ENCODE measurements at regions not wholly inside any gene's neighbourhood (a gene's known extent, or its start where the extent isn't known, plus 50 kb on each side); places are given as distances from the start of the nearest gene placed in this dataset.

DNA sequence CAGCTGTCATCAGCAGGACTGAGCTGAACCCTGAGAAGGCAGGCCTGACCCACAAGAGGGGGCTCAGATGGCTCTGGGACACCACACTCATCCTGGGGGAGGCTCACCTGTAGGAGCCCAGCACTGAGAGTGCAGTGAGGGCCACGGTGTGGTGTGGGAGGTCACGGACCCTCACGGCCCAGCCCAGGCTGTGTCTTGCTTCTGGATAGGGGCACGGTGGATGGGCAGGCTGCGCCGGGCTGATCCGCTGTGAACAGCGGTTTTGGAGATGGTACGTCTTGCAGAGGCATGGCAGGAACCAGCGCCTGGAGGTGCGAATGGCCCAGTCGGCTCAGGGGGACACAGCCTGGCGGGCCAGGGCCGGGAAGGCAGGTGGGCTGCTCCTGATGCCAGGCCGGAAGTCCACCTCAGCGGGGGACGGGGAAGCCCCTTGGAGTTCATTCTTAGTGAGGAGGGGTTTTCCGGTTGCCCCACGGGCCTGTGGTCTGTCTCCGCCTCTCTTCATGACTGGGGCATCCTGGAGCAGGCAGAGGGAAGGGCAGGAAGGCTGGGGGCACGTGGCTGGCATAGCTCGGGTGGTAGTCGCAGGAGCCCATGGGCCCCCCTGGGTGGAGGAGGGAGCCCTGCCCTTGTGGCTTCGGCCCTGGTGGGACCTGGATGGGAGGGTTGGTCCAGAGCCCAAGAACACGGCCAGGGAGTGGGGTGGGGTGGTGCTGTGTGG lies 112.5 kb downstream of the UNCX start:
- Mint-ChIP-seq H3K9me3 (no peaks in the 10 kb centered on the region), H3K4me1 (ENCODE audit: low read depth) (no peaks in the 10 kb centered on the region), H3K36me3 (no peaks in the 10 kb centered on the region), H3K4me3 (no peak overlapping the region), H3K27me3 (peaks cover 5% of the 10 kb centered on the region), H3K27ac (no peak overlapping the region)
- ChIA-PET CTCF (no interaction called here), POLR2A (no interaction called here)
- intact Hi-C loops (cut with micrococcal nuclease): no loop called here
- DNase-seq: no peak

DNA sequence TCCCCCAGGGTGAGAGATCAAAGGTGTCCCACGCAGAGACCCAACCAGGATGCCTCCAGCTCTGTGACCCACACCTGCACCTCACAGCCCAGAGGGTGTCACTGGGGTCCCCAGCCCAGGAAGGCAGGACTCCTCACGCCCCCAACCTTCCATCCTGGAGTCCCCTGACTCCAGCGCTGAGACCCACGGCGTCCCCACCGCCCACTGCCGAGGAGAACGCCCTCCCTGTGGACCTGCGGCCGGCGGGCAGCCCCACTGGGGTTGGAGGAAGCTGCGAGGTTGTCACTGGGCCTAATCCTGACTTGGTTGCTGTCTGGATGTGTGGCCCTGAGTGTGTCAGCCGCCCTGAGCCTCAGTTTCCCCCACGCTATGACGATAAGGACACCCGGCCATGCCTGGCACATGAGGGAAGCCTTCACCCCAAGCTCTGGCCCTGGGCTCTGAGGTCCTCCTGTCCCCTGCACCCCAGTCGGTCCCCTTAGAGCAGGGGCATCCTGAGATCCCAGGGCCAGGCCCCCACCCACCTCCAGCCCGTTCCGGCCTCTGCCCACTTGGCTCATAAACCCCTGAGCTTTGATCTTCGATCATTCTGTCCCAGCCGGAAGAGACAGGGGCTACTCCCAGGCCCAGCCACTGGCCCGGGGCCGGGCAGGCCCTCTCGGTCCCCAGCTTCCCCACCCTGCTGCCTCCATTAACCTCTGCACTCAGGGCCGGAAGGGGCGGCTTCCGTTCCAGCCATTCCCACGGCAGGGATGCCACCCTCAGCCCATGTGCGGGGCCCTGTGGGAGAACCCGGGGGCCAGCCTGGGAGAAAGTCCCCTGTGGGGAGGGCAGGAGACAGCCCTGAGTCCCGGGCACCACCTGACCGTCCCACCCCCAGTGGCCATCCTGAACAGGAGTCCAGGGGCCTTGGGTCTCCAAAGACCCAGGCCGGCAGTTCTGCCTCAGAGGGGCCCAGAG lies 113.2 kb downstream of the MICALL2 start:
- Mint-ChIP-seq H3K36me3 (no peaks in the 10 kb centered on the region), H3K9me3 (no peaks in the 10 kb centered on the region), H3K4me1 (ENCODE audit: low read depth) (no peaks in the 10 kb centered on the region), H3K27ac (no peak overlapping the region), H3K4me3 (no peak overlapping the region), H3K27me3 (peaks cover 6% of the 10 kb centered on the region)
- POLR2A ChIA-PET: no interaction called here
- CTCF ChIA-PET: no interaction called here
- intact Hi-C loops (cut with micrococcal nuclease): no loop called here
- no peak for DNase-seq

DNA sequence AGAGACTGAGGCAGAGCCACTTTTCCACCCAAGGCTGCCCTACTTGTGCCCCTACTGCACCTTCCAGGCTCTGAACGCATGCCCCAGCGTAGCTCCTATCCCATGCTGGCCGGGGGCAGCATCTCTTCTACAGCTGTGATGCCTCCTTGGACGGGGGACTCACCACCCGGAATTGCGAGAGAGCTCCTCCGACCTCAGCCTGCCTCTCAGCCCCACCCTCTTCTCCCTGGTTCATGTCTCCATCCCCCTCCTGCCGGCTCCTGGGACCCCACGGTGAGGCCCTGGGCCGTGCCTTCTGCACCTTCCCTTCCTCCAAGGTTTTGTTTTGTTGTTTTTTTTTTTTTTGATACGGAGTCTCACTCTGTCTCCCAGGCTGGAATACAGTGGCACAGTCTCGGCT lies 112.4 kb downstream of the MICALL2 start:
- ChIA-PET CTCF (no interaction called here), POLR2A (no interaction called here)
- Mint-ChIP-seq H3K36me3 (no peaks in the 10 kb centered on the region), H3K4me3 (no peak overlapping the region), H3K27me3 (peaks cover 6% of the 10 kb centered on the region), H3K4me1 (ENCODE audit: low read depth) (no peaks in the 10 kb centered on the region), H3K27ac (no peak overlapping the region), H3K9me3 (no peaks in the 10 kb centered on the region)
- DNase-seq: no peak
- intact Hi-C loops (cut with micrococcal nuclease): no loop called here

DNA sequence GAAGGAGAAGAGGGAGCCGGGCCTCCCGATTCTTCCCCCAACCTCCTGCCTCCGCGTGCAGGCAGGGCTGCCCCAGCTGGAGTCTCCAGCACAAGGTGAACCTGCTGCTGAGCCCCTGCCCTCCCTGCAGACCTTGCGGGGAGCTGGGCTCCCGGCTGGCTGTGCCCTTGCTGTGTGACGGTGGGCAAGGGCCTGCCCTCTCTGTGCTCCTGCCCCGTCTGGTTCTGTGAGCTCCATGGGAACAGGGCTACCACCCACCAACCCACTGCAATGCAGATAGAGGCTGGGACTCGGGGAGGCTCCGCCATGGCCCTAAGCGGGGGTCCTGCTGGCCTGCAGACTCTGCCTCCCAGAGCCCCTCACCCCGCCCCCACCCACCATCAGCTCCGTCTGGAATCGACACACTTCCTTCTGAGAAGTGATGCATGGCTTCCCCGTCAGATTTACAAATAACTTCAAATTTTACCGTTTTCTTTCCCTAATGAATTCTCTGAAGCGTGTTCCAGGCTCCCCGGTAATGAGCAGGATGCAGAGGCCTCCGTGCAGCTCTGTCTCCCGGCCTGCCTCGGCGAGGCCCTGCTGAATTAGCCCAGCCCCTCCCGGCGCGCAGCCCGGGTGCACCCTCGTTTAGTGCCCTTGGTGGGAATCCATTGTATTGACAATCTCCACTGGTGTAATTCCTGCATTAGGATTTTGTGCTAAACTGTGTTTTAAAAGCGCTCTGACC lies 111.0 kb downstream of the MICALL2 start:
- Mint-ChIP-seq H3K27ac (no peak overlapping the region), H3K27me3 (peaks cover 6% of the 10 kb centered on the region), H3K36me3 (no peaks in the 10 kb centered on the region), H3K4me1 (ENCODE audit: low read depth) (no peaks in the 10 kb centered on the region), H3K9me3 (no peaks in the 10 kb centered on the region), H3K4me3 (no peak overlapping the region)
- DNase-seq: no peak
- intact Hi-C loops (cut with micrococcal nuclease): no loop called here
- CTCF ChIA-PET: no interaction called here
- POLR2A ChIA-PET: no interaction called here

DNA sequence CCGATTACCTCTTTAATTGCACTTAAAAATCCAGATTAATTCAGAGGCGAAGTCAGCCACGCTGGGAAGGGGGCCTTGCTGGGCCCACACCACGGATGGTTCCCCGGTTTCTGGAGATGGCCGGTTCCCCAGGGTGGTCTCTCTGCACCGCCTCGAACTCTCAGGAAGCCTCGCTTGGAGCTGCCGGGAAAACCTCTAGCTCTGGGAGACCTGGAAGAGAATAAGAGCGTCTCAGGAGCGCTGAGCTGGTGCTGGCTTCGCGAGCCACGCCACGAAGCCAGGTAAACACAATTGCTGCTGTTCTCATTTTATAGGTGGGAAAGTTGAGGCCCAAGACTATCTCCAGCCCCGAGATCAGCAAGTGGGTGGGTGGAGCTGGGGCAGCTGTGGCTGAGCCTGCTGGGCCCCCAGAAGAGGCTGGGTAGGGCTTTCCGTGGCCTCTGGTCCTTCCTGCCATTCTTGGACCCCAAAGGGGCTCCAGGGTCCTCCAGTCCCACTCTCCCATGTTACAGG lies 110.4 kb downstream of the MICALL2 start:
- H3K36me3 Mint-ChIP-seq: no peaks in the 10 kb centered on the region
- CTCF ChIA-PET: no interaction called here
- H3K27ac Mint-ChIP-seq: no peak overlapping the region
- no peak overlapping the region for H3K4me3 Mint-ChIP-seq
- intact Hi-C loops (cut with micrococcal nuclease): no loop called here
- POLR2A ChIA-PET: no interaction called here
- H3K9me3 Mint-ChIP-seq: no peaks in the 10 kb centered on the region
- no peaks in the 10 kb centered on the region for H3K4me1 Mint-ChIP-seq (ENCODE audit: low read depth)
- DNase-seq: no peak
- H3K27me3 Mint-ChIP-seq: peaks cover 6% of the 10 kb centered on the region

DNA sequence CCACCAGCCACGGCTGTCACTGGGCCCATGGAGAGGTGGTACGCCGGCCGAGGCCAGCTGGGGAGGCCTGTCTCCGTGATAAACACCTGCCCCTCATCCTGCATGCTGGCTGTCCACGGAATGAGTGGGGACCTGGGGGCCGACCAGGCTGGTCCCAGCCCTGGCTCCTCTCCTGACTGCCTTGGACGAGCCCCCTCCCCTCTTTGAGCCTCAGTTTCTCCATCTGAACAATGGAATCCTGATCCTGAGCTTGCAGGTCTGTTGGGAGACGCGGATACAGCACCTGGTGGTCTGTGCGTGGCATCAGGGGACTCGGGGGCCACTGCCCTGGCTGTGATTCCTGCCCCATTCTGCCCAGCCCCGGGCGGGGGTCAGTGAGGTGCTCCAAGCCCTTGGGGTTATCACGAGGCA lies 109.9 kb downstream of the MICALL2 start:
- intact Hi-C loops (cut with micrococcal nuclease): no loop called here
- ChIA-PET POLR2A (no interaction called here), CTCF (no interaction called here)
- H3K36me3 Mint-ChIP-seq: no peaks in the 10 kb centered on the region
- H3K4me1 Mint-ChIP-seq (ENCODE audit: low read depth): no peaks in the 10 kb centered on the region
- no peaks in the 10 kb centered on the region for H3K9me3 Mint-ChIP-seq
- DNase-seq: no peak
- no peak overlapping the region for H3K4me3 Mint-ChIP-seq
- peaks cover 6% of the 10 kb centered on the region for H3K27me3 Mint-ChIP-seq
- no peak overlapping the region for H3K27ac Mint-ChIP-seq

DNA sequence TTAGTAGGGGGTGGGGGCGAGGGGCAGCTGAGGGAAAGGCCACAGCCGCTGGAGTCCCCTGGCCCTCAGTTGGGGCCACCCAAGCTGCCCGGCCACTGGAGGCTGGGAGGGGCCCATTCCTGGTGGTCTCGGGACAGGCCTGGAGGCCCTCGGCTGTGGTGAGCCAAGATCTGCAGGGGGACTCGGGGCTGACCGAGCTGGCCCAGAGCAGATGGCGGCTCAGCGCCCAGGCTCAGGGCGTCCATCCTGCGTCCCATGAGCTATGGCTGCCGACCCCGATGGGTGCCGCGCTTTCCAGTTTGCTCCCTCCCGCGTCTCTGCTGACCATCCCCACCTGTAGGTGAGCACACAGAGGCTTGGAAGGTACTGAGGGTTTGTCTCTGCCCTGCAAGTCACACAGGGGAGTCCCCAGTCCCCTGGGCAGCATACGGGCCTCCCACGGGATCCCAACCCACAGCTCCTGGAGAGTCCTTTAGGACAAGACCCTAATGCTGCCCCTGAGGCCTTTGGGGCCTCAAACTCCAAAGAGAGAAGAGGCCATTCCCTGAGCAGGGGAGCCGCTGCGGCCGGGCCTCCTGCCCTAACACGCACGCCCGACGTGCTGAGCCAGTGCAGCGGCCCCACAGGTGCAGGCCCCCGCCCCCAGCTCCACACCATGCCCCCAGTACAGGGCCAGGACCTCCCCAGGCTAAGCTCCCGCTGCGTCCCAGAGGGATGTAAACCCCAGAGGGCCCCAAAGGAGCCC lies 107.2 kb downstream of the MICALL2 start:
- Mint-ChIP-seq H3K4me3 (no peak overlapping the region), H3K4me1 (ENCODE audit: low read depth) (no peaks in the 10 kb centered on the region), H3K36me3 (no peaks in the 10 kb centered on the region), H3K27me3 (peaks cover 6% of the 10 kb centered on the region), H3K9me3 (no peaks in the 10 kb centered on the region), H3K27ac (no peak overlapping the region)
- ChIA-PET CTCF (no interaction called here), POLR2A (no interaction called here)
- intact Hi-C loops (cut with micrococcal nuclease): no loop called here
- DNase-seq: no peak

DNA sequence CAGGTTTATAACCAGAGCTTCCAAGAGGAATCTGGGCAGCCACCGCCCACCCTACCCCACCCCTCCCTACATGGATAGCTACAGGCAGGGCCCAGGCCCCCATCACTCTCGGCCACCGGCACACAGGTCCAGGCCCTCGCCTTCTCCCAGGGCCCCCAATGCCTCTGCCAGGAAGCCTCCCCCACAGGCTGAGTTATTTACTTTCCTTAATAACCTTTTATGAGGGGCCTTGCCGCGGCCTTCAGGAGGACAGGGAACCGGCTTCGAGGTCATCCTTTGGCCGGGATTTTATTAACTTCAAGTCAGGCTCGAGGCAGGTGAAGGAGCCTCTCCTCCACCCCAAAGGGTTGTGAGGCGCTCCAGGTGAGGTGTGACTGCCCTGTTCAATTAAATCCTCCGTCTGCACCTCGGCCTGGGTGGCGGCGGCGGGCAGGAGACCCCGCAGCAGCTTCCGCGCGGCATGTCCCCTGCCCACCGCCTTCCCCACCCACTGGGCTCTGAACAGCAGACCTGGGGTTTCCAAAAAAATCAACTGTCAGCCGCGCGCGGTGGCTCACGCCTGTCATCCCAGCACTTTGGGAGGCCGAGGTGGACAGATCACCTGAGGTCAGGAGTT lies 106.5 kb downstream of the MICALL2 start:
- intact Hi-C loops (cut with micrococcal nuclease): no loop called here
- POLR2A ChIA-PET: no interaction called here
- Mint-ChIP-seq H3K27me3 (peaks cover 6% of the 10 kb centered on the region), H3K27ac (no peak overlapping the region), H3K36me3 (no peaks in the 10 kb centered on the region), H3K4me1 (ENCODE audit: low read depth) (no peaks in the 10 kb centered on the region), H3K9me3 (no peaks in the 10 kb centered on the region), H3K4me3 (no peak overlapping the region)
- DNase-seq: no peak
- CTCF ChIA-PET: no interaction called here

DNA sequence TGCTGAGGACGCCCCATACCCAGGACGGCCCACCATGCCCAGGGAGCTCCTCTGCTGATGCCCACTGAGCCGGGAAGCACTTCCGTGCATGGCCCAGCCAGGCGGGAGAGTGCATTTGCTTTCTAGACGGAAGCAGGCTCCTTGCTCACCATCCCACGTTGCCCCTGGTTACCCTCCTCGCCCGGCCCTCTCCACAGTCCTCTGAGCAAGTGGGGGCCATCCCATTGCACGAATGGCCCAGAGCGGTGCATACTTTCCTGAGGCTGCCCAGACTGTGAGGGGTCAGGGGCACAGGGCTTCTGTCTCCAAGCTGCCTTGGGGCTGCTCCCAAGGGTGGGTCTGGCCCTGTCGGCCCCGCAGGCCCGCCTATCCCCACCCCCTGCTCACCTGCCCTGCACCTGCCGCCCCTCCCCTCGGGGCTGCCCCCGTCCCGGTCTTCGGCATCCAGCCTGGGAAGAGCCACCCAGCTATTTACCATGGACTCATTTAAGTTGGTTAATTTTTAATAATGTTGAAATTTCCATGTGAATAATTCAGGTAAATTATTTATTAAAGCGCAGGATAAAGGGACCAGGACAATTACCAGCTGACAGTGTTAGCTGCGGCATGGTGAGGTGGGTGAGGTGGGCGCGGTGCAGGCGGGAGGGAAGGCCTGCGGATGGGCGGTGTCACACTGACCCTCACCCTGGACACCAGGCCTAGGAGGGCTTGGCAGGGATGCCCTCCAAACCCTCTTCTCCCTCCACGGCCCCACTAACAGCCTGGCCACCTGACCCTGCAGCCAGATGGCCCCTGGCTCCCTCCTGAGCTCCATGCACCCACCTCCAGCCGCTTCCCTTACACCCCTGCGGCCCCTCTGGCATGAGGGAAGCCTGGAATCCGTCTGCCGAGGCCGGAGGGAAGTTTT lies 104.4 kb downstream of the MICALL2 start:
- no peaks in the 10 kb centered on the region for H3K4me1 Mint-ChIP-seq (ENCODE audit: low read depth)
- ChIA-PET CTCF (no interaction called here), POLR2A (no interaction called here)
- no peaks in the 10 kb centered on the region for H3K36me3 Mint-ChIP-seq
- intact Hi-C loops (cut with micrococcal nuclease): no loop called here
- H3K27me3 Mint-ChIP-seq: peaks cover 2% of the 10 kb centered on the region
- DNase-seq: no peak
- H3K27ac Mint-ChIP-seq: no peak overlapping the region
- H3K9me3 Mint-ChIP-seq: no peaks in the 10 kb centered on the region
- H3K4me3 Mint-ChIP-seq: no peak overlapping the region

DNA sequence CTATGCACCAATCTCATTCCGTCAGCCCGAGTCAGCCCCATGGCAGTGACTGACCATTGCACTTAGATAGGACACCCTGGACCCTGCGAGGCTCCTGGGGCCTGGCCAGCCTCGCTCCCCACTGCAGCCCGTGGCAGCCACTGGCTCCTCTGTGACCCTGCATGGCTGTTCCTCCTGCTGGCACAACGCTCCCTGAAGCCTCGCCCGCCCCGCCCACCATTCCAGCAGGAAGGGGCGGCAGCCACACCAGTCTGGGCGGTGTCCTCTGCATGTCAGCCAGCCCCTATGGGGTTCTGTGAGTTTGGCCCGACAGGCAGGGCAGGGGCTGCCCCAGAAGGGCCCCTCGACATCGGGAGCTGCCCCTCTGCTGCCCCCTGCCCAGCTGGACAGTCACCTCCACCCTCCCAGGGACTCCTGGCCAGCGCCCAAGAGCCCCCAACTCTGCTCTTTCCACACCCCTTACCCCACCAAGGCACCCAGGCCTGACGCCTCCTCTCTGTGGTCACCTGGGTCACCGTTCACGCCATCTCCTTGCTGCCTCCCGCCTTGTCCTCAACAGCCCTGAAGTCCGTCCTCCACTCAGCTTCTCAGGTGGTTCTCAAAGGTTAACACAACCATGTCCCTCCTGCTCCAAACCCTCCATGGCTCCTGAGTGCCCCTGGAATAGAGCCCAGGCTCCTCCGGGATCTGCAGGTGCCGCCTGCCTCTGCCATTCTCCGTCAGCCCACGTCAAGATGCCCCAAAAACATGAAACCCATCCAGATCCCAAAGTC lies 103.5 kb downstream of the MICALL2 start:
- Mint-ChIP-seq H3K4me3 (no peak overlapping the region), H3K9me3 (no peaks in the 10 kb centered on the region), H3K4me1 (ENCODE audit: low read depth) (no peaks in the 10 kb centered on the region), H3K27me3 (no peaks in the 10 kb centered on the region), H3K27ac (no peak overlapping the region), H3K36me3 (no peaks in the 10 kb centered on the region)
- intact Hi-C loops (cut with micrococcal nuclease): no loop called here
- DNase-seq: no peak
- POLR2A ChIA-PET: no interaction called here
- CTCF ChIA-PET: no interaction called here

All from activated CD4-positive, alpha-beta memory T cell treated with anti-CD3 and anti-CD28 coated beads for 36 hours (primary cell).